ENCODE measurements at regions not wholly inside any gene's neighbourhood (a gene's known extent, or its start where the extent isn't known, plus 50 kb on each side); places are given as distances from the start of the nearest gene placed in this dataset.

GRCh38 chr5:133781436-133782225, 169.3 kb upstream of the FSTL4 start:
- H4K91ac ChIP-seq (ENCODE audit: insufficient read length, low read depth, low read length), result no peak overlapping the region
- no peak overlapping the region for H3K4ac ChIP-seq (ENCODE audit: low read depth, low read length)
- no peaks in the 10 kb centered on the region for H3K79me1 ChIP-seq (ENCODE audit: insufficient read depth, low read depth, low read length, poor library complexity, severe bottlenecking)
- no peaks in the 10 kb centered on the region for H3K27me3 ChIP-seq (ENCODE audit: insufficient read depth, low read length)
- H3K9ac ChIP-seq (ENCODE audit: extremely low read depth, insufficient read length, low read length), result no peak overlapping the region
- no peak overlapping the region for H3K4me2 ChIP-seq (ENCODE audit: insufficient read depth, insufficient read length, low read length)
- no peak overlapping the region for H3K56ac ChIP-seq (ENCODE audit: insufficient read length, low read depth, low read length)
- no peak overlapping the region for H3K27ac ChIP-seq (ENCODE audit: insufficient read length, low read depth, low read length)
- no peaks in the 10 kb centered on the region for H3K9me3 Mint-ChIP-seq
- no peak overlapping the region for H3K4me3 Mint-ChIP-seq
- peaks cover 13% of the 10 kb centered on the region for H3K27me3 Mint-ChIP-seq (ENCODE audit: low read depth)
- H3K9me3 ChIP-seq (ENCODE audit: control insufficient read depth, low read depth, low read length), result no peaks in the 10 kb centered on the region
- H2AFZ ChIP-seq (ENCODE audit: low read length), result no peak overlapping the region
- no peak overlapping the region for H4K8ac ChIP-seq (replicated peaks; ENCODE audit: insufficient read length, low read depth, low read length)
- H2BK5ac ChIP-seq (ENCODE audit: insufficient read length, low read length), result no peak overlapping the region
- H3K18ac ChIP-seq (ENCODE audit: insufficient read length, low read depth, low read length), result no peak overlapping the region
- no peak overlapping the region for H2BK15ac ChIP-seq (ENCODE audit: low read depth, low read length)
- no peak overlapping the region for H3K23ac ChIP-seq (ENCODE audit: insufficient read length, low read depth, low read length)
- no CpG with 5 or more reads among the region's 4 CpGs for WGBS (ENCODE audit: extremely low coverage, insufficient read length, low lambda C conversion rate)
- H4K5ac ChIP-seq (ENCODE audit: insufficient read length, low read depth, low read length), result no peak overlapping the region
- H3K36me3 Mint-ChIP-seq (ENCODE audit: insufficient read depth in 1 of 3, low read depth in 3 of 3), result no peaks in the 10 kb centered on the region
- H3K79me2 ChIP-seq (ENCODE audit: insufficient read depth, low read length), result no peaks in the 10 kb centered on the region
- peak; percentile 8 for DNase-seq
- H3K27ac Mint-ChIP-seq, result peak overlapping the region in 1 of 3 experiments; percentile 87; a peak in 1 of 7 replicates
- H2AK5ac ChIP-seq (ENCODE audit: insufficient read length, low read length), result no peak overlapping the region
- no peak overlapping the region for H3K14ac ChIP-seq (ENCODE audit: insufficient read depth, low read length)
- H3T11ph ChIP-seq (ENCODE audit: low read length), result no peak overlapping the region
- no peaks in the 10 kb centered on the region for H3K23me2 ChIP-seq (ENCODE audit: insufficient read length, low read depth, low read length, poor library complexity, severe bottlenecking)
- H3K4me1 ChIP-seq (ENCODE audit: insufficient read depth, low read length), result no peaks in the 10 kb centered on the region
- H2BK120ac ChIP-seq (ENCODE audit: low read depth, low read length, poor library complexity, severe bottlenecking), result no peak overlapping the region
- no peak overlapping the region for H2BK12ac ChIP-seq (ENCODE audit: insufficient read length, low read depth, low read length)
- peaks cover 0 to 3% of the 10 kb centered on the region in 2 experiments; a peak in 1 of 4 replicates for H3K4me1 Mint-ChIP-seq
- no peaks in the 10 kb centered on the region for H4K20me1 ChIP-seq (ENCODE audit: control insufficient read depth, insufficient read depth, insufficient read length)
- TF ChIP-seq CTCF (conservative IDR thresholded peaks at IDR 0.05), result no peak
- no peak overlapping the region for H2BK20ac ChIP-seq (ENCODE audit: low read depth, low read length, poor library complexity, severe bottlenecking)
